ENCODE measurements at regions not wholly inside any gene's neighbourhood (a gene's known extent, or its start where the extent isn't known, plus 50 kb on each side); places are given as distances from the start of the nearest gene placed in this dataset.

- TF ChIP-seq CTCF (IDR thresholded peaks at IDR 0.05; ENCODE audit: insufficient read depth, low read length, severe bottlenecking), result no peak
- FAIRE-seq (no peak), DNase-seq (ENCODE audit: low read depth) (no peak)
- H3K27me3 ChIP-seq (ENCODE audit: control insufficient read depth, insufficient read depth, low read length), result no peaks in the 10 kb centered on the region
- no peak overlapping the region for H3K4me3 ChIP-seq (ENCODE audit: low read depth, low read length)
- H3K36me3 ChIP-seq (ENCODE audit: control insufficient read depth, insufficient read depth, low read length), result no peaks in the 10 kb centered on the region
Observed at GRCh38 chr13:97583907-97584497, 150.0 kb downstream of the RAP2A start.

GRCh38 chr13:97586941-97587340 is 153.0 kb downstream of the RAP2A start:
- TF ChIP-seq CTCF (IDR thresholded peaks at IDR 0.05; ENCODE audit: insufficient read depth, low read length, severe bottlenecking), result no peak
- DNase-seq (ENCODE audit: low read depth), result no peak
- no peak for FAIRE-seq
- H3K4me3 ChIP-seq (ENCODE audit: low read depth, low read length), result no peak overlapping the region
- H3K36me3 ChIP-seq (ENCODE audit: control insufficient read depth, insufficient read depth, low read length), result no peaks in the 10 kb centered on the region
- no peaks in the 10 kb centered on the region for H3K27me3 ChIP-seq (ENCODE audit: control insufficient read depth, insufficient read depth, low read length)

- TF ChIP-seq CTCF (IDR thresholded peaks at IDR 0.05; ENCODE audit: insufficient read depth, low read length, severe bottlenecking), result peak; percentile 29
- Histone ChIP-seq H3K36me3 (ENCODE audit: control insufficient read depth, insufficient read depth, low read length) (no peaks in the 10 kb centered on the region), H3K27me3 (ENCODE audit: control insufficient read depth, insufficient read depth, low read length) (no peaks in the 10 kb centered on the region), H3K4me3 (ENCODE audit: low read depth, low read length) (no peak overlapping the region)
- FAIRE-seq (no peak), DNase-seq (ENCODE audit: low read depth) (no peak)
Observed at GRCh38 chr13:97588993-97589392, 155.0 kb downstream of the RAP2A start.

GRCh38 chr13:97600458-97601075 is 166.6 kb downstream of the RAP2A start:
- FAIRE-seq (no peak), DNase-seq (ENCODE audit: low read depth) (peak; percentile 87)
- Histone ChIP-seq H3K27me3 (ENCODE audit: control insufficient read depth, insufficient read depth, low read length) (no peaks in the 10 kb centered on the region), H3K36me3 (ENCODE audit: control insufficient read depth, insufficient read depth, low read length) (no peaks in the 10 kb centered on the region), H3K4me3 (ENCODE audit: low read depth, low read length) (no peak overlapping the region)
- TF ChIP-seq CTCF (IDR thresholded peaks at IDR 0.05; ENCODE audit: insufficient read depth, low read length, severe bottlenecking), result no peak

- Histone ChIP-seq H3K27me3 (ENCODE audit: control insufficient read depth, insufficient read depth, low read length) (no peaks in the 10 kb centered on the region), H3K4me3 (ENCODE audit: low read depth, low read length) (no peak overlapping the region), H3K36me3 (ENCODE audit: control insufficient read depth, insufficient read depth, low read length) (no peaks in the 10 kb centered on the region)
- DNase-seq (ENCODE audit: low read depth), result no peak
- TF ChIP-seq CTCF (IDR thresholded peaks at IDR 0.05; ENCODE audit: insufficient read depth, low read length, severe bottlenecking), result no peak
- FAIRE-seq, result no peak
Observed at GRCh38 chr13:97615266-97615665, 181.3 kb downstream of the RAP2A start.

GRCh38 chr13:97616385-97616784 is 182.4 kb downstream of the RAP2A start:
- Histone ChIP-seq H3K36me3 (ENCODE audit: control insufficient read depth, insufficient read depth, low read length) (no peaks in the 10 kb centered on the region), H3K4me3 (ENCODE audit: low read depth, low read length) (no peak overlapping the region), H3K27me3 (ENCODE audit: control insufficient read depth, insufficient read depth, low read length) (no peaks in the 10 kb centered on the region)
- no peak for TF ChIP-seq CTCF (IDR thresholded peaks at IDR 0.05; ENCODE audit: insufficient read depth, low read length, severe bottlenecking)
- FAIRE-seq, result no peak
- DNase-seq (ENCODE audit: low read depth), result no peak

Measured in bronchial epithelial cell (primary cell).